A549 (cell line): ENCODE measurements at regions not wholly inside any gene's neighbourhood (a gene's known extent, or its start where the extent isn't known, plus 50 kb on each side); places are given as distances from the start of the nearest gene placed in this dataset.

Experiments
- ATAC-seq, 2 experiments: fragments of 200-7000 bp in 1 of 2; fragments of >200 bp in 1 of 2; cut with Nextera tagmentation in 1 of 2; cut with Tn5 transposase in 1 of 2; 3 replicates each; pipeline versions ENCODE4 v1.8.0 to v1.9.1; 2018 to 2020; ENCODE audit warnings: mild to moderate bottlenecking in 1 of 2, moderate library complexity in 1 of 2
- CTCF ChIA-PET: fragments of 300-600 bp; sonication (Branson Sonifier 250); formaldehyde crosslinking; extraction: SDS; loops from one replicate; lab custom pipeline; 2021; ENCODE audit warnings: antibody characterized with exemption, inconsistent platforms; lab: Yijun Ruan, JAX
- POLR2A ChIA-PET: fragments of 350-600 bp; formaldehyde crosslinking; extraction: SDS; loops from one replicate; lab custom pipeline; 2021; ENCODE audit warnings: antibody characterized with exemption, inconsistent platforms; lab: Yijun Ruan, JAX
- DNase-seq, 2 experiments: peaks; one replicate each; pipeline versions ENCODE4 v3.0.0 to v3.0.0-alpha.2; 2011 to 2016; ENCODE audit warnings: low read depth in 1 of 2, low spot score in 1 of 2
- FAIRE-seq: peaks from 2 replicates; lab custom pipeline; 2011; peaks lifted over from hg19 to GRCh38; lab: Jason Lieb, UNC
- H3K27ac ChIP-seq, 2 experiments: fragments of >200 bp; sonication (Bioruptor Twin); formaldehyde crosslinking; 3 replicates each; pipeline ENCODE4 v1.5.1; 2016 to 2017
- H3K4me1 ChIP-seq: fragments of >200 bp; sonication (Bioruptor Twin); formaldehyde crosslinking; 3 replicates; pipeline ENCODE4 v1.6.1; 2016
- H3K4me2 ChIP-seq: fragments of >200 bp; sonication (Bioruptor Twin); formaldehyde crosslinking; 3 replicates; pipeline ENCODE4 v1.6.1; 2016
- H3K4me3 ChIP-seq: fragments of >200 bp; sonication (Bioruptor Twin); formaldehyde crosslinking; 3 replicates; pipeline ENCODE4 v1.5.1; 2016
- H3K9me3 ChIP-seq: fragments of >200 bp; sonication (Bioruptor Twin); formaldehyde crosslinking; 3 replicates; pipeline ENCODE4 v1.6.1; 2016
- BHLHE40 ChIP-seq: IDR thresholded peaks from 2 replicates; pipeline ENCODE4 v1.6.1; 2012; ENCODE audit warnings: low read depth, low read length, inconsistent platforms
- CBX8 ChIP-seq: fragments of 200-600 bp; sonication (generic); IDR thresholded peaks from 2 replicates; pipeline ENCODE4 v1.6.1; 2016
- CEBPB ChIP-seq, 2 experiments: fragments of >200 bp in 1 of 2; sonication (Bioruptor Twin) in 1 of 2; formaldehyde crosslinking in 1 of 2; IDR thresholded peaks; 2 replicates each; pipeline ENCODE4 v1.6.1; 2012 to 2016
- EHF ChIP-seq: fragments of 250-450 bp; sonication (Bioruptor Pico); IDR thresholded peaks from 2 replicates; pipeline ENCODE4 v1.5.0; 2020; ENCODE audit warnings: mild to moderate bottlenecking
- EP300 ChIP-seq, 2 experiments: fragments of >200 bp; sonication (Bioruptor Twin); formaldehyde crosslinking; IDR thresholded peaks; 2 replicates in 1 of 2; 3 replicates in 1 of 2; pipeline ENCODE4 v1.6.1; 2016 to 2017
- FOSB ChIP-seq: fragments of 250-450 bp; sonication (Bioruptor Pico); IDR thresholded peaks from 2 replicates; pipeline ENCODE4 v1.5.0; 2020; ENCODE audit warnings: mild to moderate bottlenecking, moderate library complexity
- FOXS1 ChIP-seq: fragments of 250-450 bp; sonication (Bioruptor Pico); IDR thresholded peaks from 2 replicates; pipeline ENCODE4 v1.5.0; 2020; ENCODE audit warnings: mild to moderate bottlenecking, moderate library complexity
- GATA3 ChIP-seq: IDR thresholded peaks from 2 replicates; pipeline ENCODE4 v1.6.1; 2012; ENCODE audit warnings: borderline replicate concordance
- HDAC2 ChIP-seq: fragments of 200-600 bp; sonication (generic); IDR thresholded peaks from 2 replicates; pipeline ENCODE4 v1.6.1; 2016
- HES2 ChIP-seq: fragments of >200 bp; sonication (Bioruptor Twin); formaldehyde crosslinking; IDR thresholded peaks from 2 replicates; pipeline ENCODE4 v1.6.1; 2016
- HEYL ChIP-seq: fragments of 250-450 bp; sonication (Bioruptor Pico); IDR thresholded peaks from 2 replicates; pipeline ENCODE4 v1.8.0; 2021; ENCODE audit warnings: mild to moderate bottlenecking, moderate library complexity
- HOXA7 ChIP-seq: fragments of 250-450 bp; sonication (Bioruptor Pico); IDR thresholded peaks from 2 replicates; pipeline ENCODE4 v1.5.0; 2020; ENCODE audit warnings: mild to moderate bottlenecking, moderate library complexity
- HOXB13 ChIP-seq: fragments of 250-450 bp; sonication (Bioruptor Pico); IDR thresholded peaks from 2 replicates; pipeline ENCODE4 v1.5.0; 2020; ENCODE audit warnings: low read depth, mild to moderate bottlenecking, moderate library complexity
- HOXB5 ChIP-seq: fragments of 250-450 bp; sonication (Bioruptor Pico); IDR thresholded peaks from 2 replicates; pipeline ENCODE4 v1.5.0; 2020; ENCODE audit warnings: mild to moderate bottlenecking, moderate library complexity
- JUNB ChIP-seq: fragments of >200 bp; sonication (Bioruptor Twin); formaldehyde crosslinking; IDR thresholded peaks from 2 replicates; pipeline ENCODE4 v1.6.1; 2016
- KDM1A ChIP-seq: fragments of 200-600 bp; sonication (generic); IDR thresholded peaks from 2 replicates; pipeline ENCODE4 v1.6.1; 2016; ENCODE audit warnings: low read depth, mild to moderate bottlenecking
- KDM5A ChIP-seq: fragments of 200-600 bp; sonication (generic); IDR thresholded peaks from 2 replicates; pipeline ENCODE4 v1.6.1; 2016; ENCODE audit warnings: antibody characterized with exemption, mild to moderate bottlenecking
- MAFK ChIP-seq: fragments of 450-650 bp; IDR thresholded peaks from 2 replicates; pipeline ENCODE4 v1.6.1; 2014; ENCODE audit not compliant: partially characterized antibody
- NPAS2 ChIP-seq: fragments of 250-450 bp; sonication (Bioruptor Pico); IDR thresholded peaks from 2 replicates; pipeline ENCODE4 v1.8.0; 2022; ENCODE audit warnings: mild to moderate bottlenecking, moderate library complexity, borderline replicate concordance
- POLR2AphosphoS2 ChIP-seq: conservative IDR thresholded peaks from 2 replicates; pipeline ENCODE4 v1.6.1; 2012; ENCODE audit warnings: low read length, improper control_type of control experiment, inconsistent platforms
- RAD21 ChIP-seq, 2 experiments: fragments of >200 bp in 1 of 2; sonication (Bioruptor Twin) in 1 of 2; formaldehyde crosslinking in 1 of 2; IDR thresholded peaks in 1 of 2; conservative IDR thresholded peaks in 1 of 2; 2 replicates in 1 of 2; 3 replicates in 1 of 2; pipeline ENCODE4 v1.6.1; 2012 to 2018; ENCODE audit warnings: inconsistent platforms in 1 of 2
- RARB ChIP-seq: fragments of 250-450 bp; sonication (Bioruptor Pico); IDR thresholded peaks from 2 replicates; pipeline ENCODE4 v1.8.0; 2021; ENCODE audit warnings: mild to moderate bottlenecking, moderate library complexity
- REST ChIP-seq: fragments of 200-600 bp; sonication (generic); IDR thresholded peaks from 2 replicates; pipeline ENCODE4 v1.6.1; 2016; ENCODE audit warnings: antibody characterized with exemption, mild to moderate bottlenecking, moderate library complexity
- SREBF2 ChIP-seq: fragments of 450-650 bp; IDR thresholded peaks from 2 replicates; pipeline ENCODE4 v1.6.1; 2014; ENCODE audit warnings: mild to moderate bottlenecking, moderate library complexity
- TFCP2L1 ChIP-seq: fragments of 250-450 bp; sonication (Bioruptor Pico); IDR thresholded peaks from 2 replicates; pipeline ENCODE4 v1.5.0; 2021; ENCODE audit warnings: mild to moderate bottlenecking
- TP53 ChIP-seq: fragments of 250-450 bp; sonication (Bioruptor Pico); IDR thresholded peaks from 2 replicates; pipeline ENCODE4 v1.5.0; 2021; ENCODE audit warnings: mild to moderate bottlenecking, moderate library complexity
- ZFP36 ChIP-seq: fragments of 450-650 bp; IDR thresholded peaks from 2 replicates; pipeline ENCODE4 v1.6.1; 2014; ENCODE audit warnings: borderline replicate concordance; ENCODE audit not compliant: partially characterized antibody
- ZSCAN20 ChIP-seq: fragments of 250-450 bp; sonication (Bioruptor Pico); IDR thresholded peaks from 2 replicates; pipeline ENCODE4 v1.8.0; 2022; ENCODE audit warnings: mild to moderate bottlenecking, moderate library complexity
- WGBS: methylation state at CpG from one replicate; pipeline ENCODE4 v1.1.6; 2017; ENCODE audit errors: missing lambda C conversion rate; 5-methylcytosine and 5-hydroxymethylcytosine counted together

GRCh38 chr15:94041746-94042145 lies 189.6 kb upstream of the MCTP2 start:
- no peak for TF ChIP-seq JUNB
- no peak for TF ChIP-seq HES2
- no peak for TF ChIP-seq CBX8
- no peak for TF ChIP-seq POLR2AphosphoS2
- no peak for TF ChIP-seq EHF (CRISPR knock-in tag)
- no peak for TF ChIP-seq HDAC2
- no peak for TF ChIP-seq GATA3
- no peak for TF ChIP-seq HOXB5
- no peak for TF ChIP-seq TFCP2L1 (CRISPR knock-in tag)
- TF ChIP-seq SREBF2: no peak
- TF ChIP-seq EP300 (IDR thresholded peaks at IDR 0.05): no peak
- no peak for TF ChIP-seq TP53 (CRISPR knock-in tag)
- TF ChIP-seq KDM1A: no peak
- no peak for TF ChIP-seq RAD21 (conservative IDR thresholded peaks at IDR 0.05 in 1 of 2, IDR thresholded peaks at IDR 0.05 in 1 of 2)
- no peak for TF ChIP-seq MAFK
- TF ChIP-seq REST: no peak
- no peak for TF ChIP-seq HOXB13
- TF ChIP-seq FOXS1 (CRISPR knock-in tag): no peak
- no peak for TF ChIP-seq ZSCAN20 (CRISPR knock-in tag)
- DNase-seq (no peak), FAIRE-seq (no peak), ATAC-seq (no peak)
- Histone ChIP-seq H3K9me3 (0 out of 3 replicates have a peak, but pooled peaks cover 4% of the 10 kb centered on the region), H3K4me2 (no peak overlapping the region), H3K27ac (no peak overlapping the region), H3K4me3 (no peak overlapping the region), H3K4me1 (no peaks in the 10 kb centered on the region)
- CTCF ChIA-PET: no interaction called here
- WGBS: 0% methylated on average over 3 of the region's 3 CpGs
- POLR2A ChIA-PET: no interaction called here

- WGBS: 4% methylated on average over 2 of the region's 2 CpGs
- no peak for DNase-seq
- ATAC-seq: no peak
- no peak for TF ChIP-seq NPAS2 (CRISPR knock-in tag)
- no peak for TF ChIP-seq TFCP2L1 (CRISPR knock-in tag)
- Histone ChIP-seq H3K4me3 (no peak overlapping the region), H3K27ac (no peak overlapping the region), H3K9me3 (0 out of 3 replicates have a peak, but pooled peaks cover 4% of the 10 kb centered on the region), H3K4me1 (no peaks in the 10 kb centered on the region), H3K4me2 (no peak overlapping the region)
- FAIRE-seq: peak; percentile 49
- ChIA-PET POLR2A (no interaction called here), CTCF (no interaction called here)
Measured at GRCh38 chr15:94040541-94041248, 190.7 kb upstream of the MCTP2 start.

- ChIA-PET CTCF (interaction anchor here (1.2 kb wide), 1 partner anchor 27 kb away, joined by 3 read pairs; no protein-coding TSS in a partner anchor), POLR2A (no interaction called here)
- FAIRE-seq (no peak), DNase-seq (no peak), ATAC-seq (no peak)
- Histone ChIP-seq H3K4me3 (no peak overlapping the region), H3K4me1 (no peaks in the 10 kb centered on the region), H3K4me2 (no peak overlapping the region), H3K9me3 (0 out of 3 replicates have a peak, but pooled peaks cover 2% of the 10 kb centered on the region), H3K27ac (no peak overlapping the region)
- 0% methylated on average over 2 of the region's 2 CpGs for WGBS
- no peak for TF ChIP-seq KDM5A
- no peak for TF ChIP-seq HES2
- no peak for TF ChIP-seq EHF (CRISPR knock-in tag)
- no peak for TF ChIP-seq CEBPB (IDR thresholded peaks at IDR 0.05)
- no peak for TF ChIP-seq EP300 (IDR thresholded peaks at IDR 0.05)
- TF ChIP-seq BHLHE40: no peak
- no peak for TF ChIP-seq RARB (CRISPR knock-in tag)
- no peak for TF ChIP-seq REST
- TF ChIP-seq FOSB (CRISPR knock-in tag): no peak
- TF ChIP-seq KDM1A: no peak
- no peak for TF ChIP-seq HOXB5
- no peak for TF ChIP-seq HEYL (CRISPR knock-in tag)
- TF ChIP-seq FOXS1 (CRISPR knock-in tag): no peak
- TF ChIP-seq HOXA7 (CRISPR knock-in tag): no peak
- TF ChIP-seq TP53 (CRISPR knock-in tag): no peak
- no peak for TF ChIP-seq ZFP36
Measured at GRCh38 chr15:94036156-94036555, 195.2 kb upstream of the MCTP2 start.
